ENCODE measurements at regions not wholly inside any gene's neighbourhood (a gene's known extent, or its start where the extent isn't known, plus 50 kb on each side); places are given as distances from the start of the nearest gene placed in this dataset.

- no peak for TF ChIP-seq CTCF (IDR thresholded peaks at IDR 0.05 in 8 of 11, conservative IDR thresholded peaks at IDR 0.05 in 3 of 11)
- TF ChIP-seq POLR2AphosphoS5 (IDR thresholded peaks at IDR 0.05) = no peak
Observed at GRCh38 chr12:23004473-23005020, 379.6 kb downstream of the ETNK1 start.

Data from spleen (tissue), 7 donors.